Fibroblast of pulmonary artery (primary cell): ENCODE measurements at regions not wholly inside any gene's neighbourhood (a gene's known extent, or its start where the extent isn't known, plus 50 kb on each side); places are given as distances from the start of the nearest gene placed in this dataset.

ENCODE experiments used
- DNase-seq: peaks from one replicate; pipeline ENCODE4 v3.0.0-alpha.2; 2010; ENCODE audit warnings: low read depth
- H3K4me3 ChIP-seq: replicated peaks from 2 replicates; pipeline ENCODE4 v1.5.1; 2011; ENCODE audit warnings: low read depth, mild to moderate bottlenecking, control low read depth, low read length, moderate library complexity
- TF ChIP-seq, protein P1 (sequence below): IDR thresholded peaks from 2 replicates; pipeline ENCODE4 v1.5.1; 2011; ENCODE audit warnings: mild to moderate bottlenecking, control low read depth, low read length, inconsistent platforms; ENCODE audit errors: missing control alignments

DNA sequence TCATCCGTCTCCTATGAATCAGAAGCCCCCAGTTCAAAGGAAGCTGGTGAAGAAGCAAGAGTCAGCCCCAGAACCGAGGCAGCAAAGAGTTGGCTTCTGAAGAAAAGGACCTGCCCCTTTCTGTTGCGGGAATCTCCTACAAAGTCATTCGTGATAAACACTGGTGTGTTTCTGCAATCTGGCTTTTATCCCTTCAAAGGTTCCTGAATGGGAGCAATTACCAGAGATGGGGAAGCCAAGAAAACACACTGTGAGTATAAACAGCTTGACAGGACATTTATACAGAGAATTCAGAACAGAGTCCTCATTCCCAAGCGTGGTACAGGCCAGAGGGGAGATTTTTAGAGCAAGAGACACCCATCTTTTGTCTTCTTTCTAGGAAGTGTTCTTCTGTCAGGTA lies 226.8 kb upstream of the LNX1 start:
- no peak overlapping the region for H3K4me3 ChIP-seq
- no peak for DNase-seq
- TF ChIP-seq, protein P1, sequence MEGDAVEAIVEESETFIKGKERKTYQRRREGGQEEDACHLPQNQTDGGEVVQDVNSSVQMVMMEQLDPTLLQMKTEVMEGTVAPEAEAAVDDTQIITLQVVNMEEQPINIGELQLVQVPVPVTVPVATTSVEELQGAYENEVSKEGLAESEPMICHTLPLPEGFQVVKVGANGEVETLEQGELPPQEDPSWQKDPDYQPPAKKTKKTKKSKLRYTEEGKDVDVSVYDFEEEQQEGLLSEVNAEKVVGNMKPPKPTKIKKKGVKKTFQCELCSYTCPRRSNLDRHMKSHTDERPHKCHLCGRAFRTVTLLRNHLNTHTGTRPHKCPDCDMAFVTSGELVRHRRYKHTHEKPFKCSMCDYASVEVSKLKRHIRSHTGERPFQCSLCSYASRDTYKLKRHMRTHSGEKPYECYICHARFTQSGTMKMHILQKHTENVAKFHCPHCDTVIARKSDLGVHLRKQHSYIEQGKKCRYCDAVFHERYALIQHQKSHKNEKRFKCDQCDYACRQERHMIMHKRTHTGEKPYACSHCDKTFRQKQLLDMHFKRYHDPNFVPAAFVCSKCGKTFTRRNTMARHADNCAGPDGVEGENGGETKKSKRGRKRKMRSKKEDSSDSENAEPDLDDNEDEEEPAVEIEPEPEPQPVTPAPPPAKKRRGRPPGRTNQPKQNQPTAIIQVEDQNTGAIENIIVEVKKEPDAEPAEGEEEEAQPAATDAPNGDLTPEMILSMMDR: no peak

DNA sequence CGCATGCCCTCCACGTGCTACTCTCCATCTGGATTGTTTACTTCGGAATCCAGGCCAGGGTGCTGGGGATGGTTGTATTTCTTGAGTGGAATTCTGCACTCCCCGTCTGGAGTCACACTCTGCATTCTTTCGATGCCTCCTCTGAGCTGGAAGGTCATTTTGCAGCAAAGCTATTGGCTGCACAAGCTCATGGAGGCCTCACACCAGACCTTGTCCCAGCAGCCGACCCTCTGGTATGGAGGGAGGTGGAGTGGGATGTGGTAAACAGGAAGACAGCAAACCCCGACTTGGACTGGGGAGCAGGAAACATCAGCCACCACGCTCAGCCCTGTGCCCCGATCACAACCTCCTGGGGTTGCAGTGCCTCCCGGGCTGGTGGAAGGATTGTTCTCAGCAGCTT lies 225.3 kb upstream of the LNX1 start:
- TF ChIP-seq, protein P1: no peak
- no peak overlapping the region for H3K4me3 ChIP-seq
- no peak for DNase-seq

DNA sequence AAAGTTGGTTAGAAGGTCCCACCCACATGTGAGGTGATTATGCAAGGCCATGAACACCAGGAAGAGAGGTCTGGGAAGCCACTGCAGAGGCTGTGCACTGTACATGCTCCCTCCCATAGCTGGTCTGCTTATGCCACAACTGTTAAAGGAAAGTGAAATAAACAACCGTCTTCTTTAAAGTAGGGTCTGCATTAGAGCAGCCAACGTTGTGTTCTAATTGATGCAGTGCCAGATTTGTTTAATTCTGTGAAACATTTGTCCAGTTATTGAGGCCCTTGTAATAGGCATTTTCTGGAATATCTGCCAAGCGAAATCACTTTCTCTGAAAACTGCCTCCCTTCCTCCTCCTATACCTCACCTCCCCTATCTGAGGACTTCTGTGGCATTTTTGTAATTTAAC lies 224.0 kb upstream of the LNX1 start:
- no peak for DNase-seq
- TF ChIP-seq, protein P1: no peak
- no peak overlapping the region for H3K4me3 ChIP-seq

- H3K4me3 ChIP-seq: no peak overlapping the region
- no peak for DNase-seq
- TF ChIP-seq, protein P1: no peak
Observed at GRCh38 chr4:53813998-53814397, 222.7 kb upstream of the LNX1 start.

GRCh38 chr4:53810643-53811042 lies 219.4 kb upstream of the LNX1 start:
- no peak for DNase-seq
- no peak overlapping the region for H3K4me3 ChIP-seq
- TF ChIP-seq, protein P1: no peak

GRCh38 chr4:53809816-53810215 lies 218.5 kb upstream of the LNX1 start:
- H3K4me3 ChIP-seq: no peak overlapping the region
- DNase-seq: no peak
- TF ChIP-seq, protein P1: no peak

GRCh38 chr4:53805291-53805690 lies 214.0 kb upstream of the LNX1 start:
- no peak overlapping the region for H3K4me3 ChIP-seq
- TF ChIP-seq, protein P1: no peak
- no peak for DNase-seq
